HG03139 (cell line): ENCODE measurements at regions not wholly inside any gene's neighbourhood (a gene's known extent, or its start where the extent isn't known, plus 50 kb on each side); places are given as distances from the start of the nearest gene placed in this dataset.

Experiments used
- ATAC-seq: cut with Tn5 transposase; IDR thresholded peaks from one replicate; pipeline ENCODE4 v1.9.1; 2021; ENCODE audit not compliant: unreplicated experiment

DNA sequence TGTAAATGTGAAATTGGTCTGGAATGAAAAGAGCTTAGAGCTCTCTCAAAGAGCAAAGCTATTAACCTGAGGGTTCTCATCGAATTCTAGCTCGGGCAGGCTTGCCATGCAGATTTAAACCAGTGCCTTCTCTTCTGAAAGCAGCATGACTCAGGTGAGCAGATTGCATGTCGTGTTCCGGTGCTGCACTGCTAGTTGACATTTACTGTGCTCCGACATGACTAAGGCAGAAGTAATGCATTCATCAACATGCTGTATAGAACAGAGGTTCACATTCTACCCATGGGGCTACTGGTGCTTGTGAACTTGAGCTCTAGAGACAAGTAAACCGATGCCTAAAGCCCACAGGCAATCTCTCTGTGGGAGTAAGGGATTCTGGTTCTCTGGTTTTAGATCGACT, 947.7 kb downstream of the EFNB2 start:
- ATAC-seq: no peak

DNA sequence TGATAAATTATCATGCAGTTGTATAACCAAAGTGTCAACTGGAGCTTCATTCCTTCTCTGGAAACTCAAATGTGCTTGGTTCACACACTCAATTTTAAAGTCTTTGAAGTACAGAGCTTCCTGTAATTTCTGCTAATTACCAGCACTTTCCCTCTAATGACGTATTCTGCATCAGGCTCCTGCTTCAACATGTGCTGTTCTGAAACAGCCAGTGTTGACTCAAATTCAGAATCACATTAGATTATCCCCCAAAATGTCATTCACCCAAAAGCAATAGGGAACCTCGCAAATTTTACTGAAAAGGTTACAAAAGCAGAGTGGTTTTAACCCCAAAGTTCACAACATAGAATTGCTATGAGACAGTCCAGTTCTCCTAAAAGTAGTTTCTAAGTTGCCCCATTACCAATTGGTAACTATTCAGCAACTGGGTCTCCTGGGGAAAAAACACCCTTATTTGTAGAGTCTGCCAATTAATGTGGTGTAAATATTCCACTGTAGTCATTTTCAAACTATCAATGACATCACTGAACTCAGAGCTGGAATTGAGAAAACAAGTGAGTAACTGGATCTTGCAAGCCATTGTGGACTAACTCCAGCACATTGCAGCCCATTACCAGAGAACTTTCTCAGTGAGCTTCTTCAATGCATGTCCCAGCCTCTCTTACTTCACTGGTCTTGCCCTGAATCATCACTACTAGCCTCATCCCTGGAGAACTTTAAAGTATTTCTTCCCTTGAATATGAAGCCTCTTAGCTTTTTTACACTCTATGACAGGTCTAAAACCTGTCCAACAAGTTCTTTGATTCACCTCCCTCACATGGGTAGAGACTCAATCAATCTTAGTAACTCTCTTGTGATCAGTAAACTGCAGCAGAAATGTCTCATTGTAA, 955.4 kb downstream of the EFNB2 start:
- ATAC-seq: no peak

DNA sequence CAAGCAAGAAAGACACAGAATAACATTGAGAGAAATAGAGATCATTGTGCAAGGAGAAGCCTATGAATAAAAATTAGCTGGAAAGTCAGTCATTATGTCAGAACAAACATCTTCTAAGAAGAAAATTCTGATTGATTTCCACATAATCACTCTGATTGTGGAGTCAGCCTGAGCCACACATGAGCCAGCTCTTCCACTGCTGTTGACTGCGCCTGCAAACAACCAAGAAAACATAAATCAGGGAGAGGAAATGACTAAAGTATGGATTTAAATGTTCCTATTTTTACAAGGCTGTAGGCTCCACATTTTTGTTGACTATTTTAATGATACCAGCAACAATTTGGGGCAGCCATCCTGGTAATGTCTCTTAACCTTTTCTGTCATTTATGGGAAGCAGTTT, 962.3 kb downstream of the EFNB2 start:
- no peak for ATAC-seq

DNA sequence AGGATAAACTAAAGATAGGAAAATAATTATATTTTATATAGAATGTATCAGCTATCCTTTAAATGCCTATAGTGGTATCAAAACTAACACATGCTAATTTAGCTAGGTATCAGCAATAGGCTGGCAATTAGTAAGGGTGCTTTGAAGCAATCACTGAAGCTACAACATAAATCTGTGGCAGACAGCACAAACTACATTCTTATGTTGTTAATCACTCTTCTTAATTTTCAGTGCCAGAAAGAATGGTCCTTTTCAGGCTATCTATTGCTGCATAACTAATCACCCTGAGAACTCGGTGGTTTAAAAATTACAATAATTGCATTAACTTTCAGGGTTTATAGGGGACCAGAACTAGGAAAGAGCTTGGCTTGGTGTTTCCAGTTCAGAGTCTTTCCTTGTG, 963.1 kb downstream of the EFNB2 start:
- ATAC-seq: no peak

DNA sequence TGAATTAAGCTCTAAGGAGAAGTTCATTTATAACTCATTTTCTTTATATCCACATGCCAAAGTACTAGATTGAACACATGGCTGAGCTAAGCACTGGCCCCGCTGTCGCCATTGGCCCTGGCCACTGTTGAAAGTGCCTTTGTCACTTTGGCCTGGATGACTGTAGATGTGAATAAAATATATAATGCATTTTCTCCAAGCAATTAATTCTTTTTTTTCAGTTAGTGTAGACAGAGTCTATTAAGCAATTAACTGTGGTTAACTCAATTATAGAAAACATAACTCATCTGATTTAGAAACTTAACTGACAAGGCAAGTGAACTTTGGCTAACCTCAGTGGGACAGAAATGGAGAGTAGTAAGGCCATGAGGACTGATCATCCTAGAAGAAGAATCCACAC, 965.6 kb downstream of the EFNB2 start:
- ATAC-seq: no peak

DNA sequence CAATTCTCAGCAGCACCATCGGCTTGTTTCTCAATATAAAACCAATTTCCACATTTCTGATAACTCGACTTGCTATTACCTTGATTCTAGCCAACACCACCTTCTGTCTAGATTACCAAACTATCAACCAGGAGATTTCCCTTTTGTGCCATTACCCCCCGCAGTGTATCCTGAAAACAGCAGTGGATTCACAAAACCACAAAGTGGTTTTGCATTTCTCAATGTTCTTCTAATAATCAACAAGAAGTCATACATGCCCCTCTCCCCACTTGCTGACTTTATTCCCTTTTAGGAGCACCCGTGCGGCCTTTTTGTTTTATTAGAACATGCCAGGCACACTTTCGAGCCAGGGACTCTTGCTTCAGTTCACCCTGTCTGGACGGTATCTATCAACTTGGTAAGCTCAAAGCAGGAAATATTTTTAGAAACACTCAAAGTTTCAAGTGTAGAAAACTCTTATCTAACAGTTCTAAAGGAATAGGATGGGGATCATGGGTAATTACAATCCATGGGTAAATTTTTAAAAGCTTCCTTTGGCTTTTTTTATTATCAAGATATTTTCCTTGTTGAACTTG, 967.4 kb downstream of the EFNB2 start:
- no peak for ATAC-seq

DNA sequence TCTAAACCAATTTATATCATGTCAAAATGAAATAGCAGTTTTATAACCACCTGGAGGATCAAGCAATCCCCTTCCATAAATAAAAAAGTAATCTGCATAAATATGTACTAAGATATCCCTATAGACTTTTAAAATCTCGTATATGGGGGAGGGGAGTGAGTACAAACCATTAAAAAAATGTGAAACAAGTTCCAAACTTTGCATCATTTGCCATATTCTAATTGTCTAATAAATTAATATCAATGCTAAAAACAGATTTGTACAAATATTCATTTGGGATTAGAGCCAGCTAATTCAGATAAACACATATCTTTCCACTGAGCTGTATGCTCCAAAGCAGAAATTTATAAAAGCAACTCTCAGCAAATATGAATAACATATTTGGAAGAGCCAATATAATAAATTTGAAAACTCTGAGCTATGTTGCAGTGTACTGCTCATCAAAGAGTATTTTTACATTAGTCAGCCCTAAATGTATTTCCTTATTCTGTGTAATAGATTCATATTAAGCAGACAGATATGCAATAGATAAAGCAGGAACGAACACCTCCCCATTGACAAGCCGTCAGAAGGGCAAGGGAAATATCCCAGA, 970.2 kb downstream of the EFNB2 start:
- no peak for ATAC-seq

DNA sequence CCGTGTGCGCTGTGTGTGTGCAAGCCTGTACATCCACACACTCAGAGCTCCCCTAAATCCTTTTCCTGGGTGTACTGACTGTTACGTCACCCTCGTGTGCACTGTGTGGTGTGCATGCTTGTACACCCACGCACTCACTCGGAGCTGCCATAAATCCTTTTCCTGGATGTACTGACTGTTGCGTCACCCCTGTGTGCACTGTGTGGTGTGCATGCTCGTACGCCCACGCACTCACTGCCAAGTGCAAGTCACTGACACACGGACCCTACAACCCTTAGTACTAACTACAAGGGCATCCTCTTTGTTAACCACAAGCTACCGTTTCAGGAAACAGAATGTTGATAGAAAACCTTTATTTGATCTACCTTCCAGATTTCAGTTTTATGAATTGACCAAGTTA, 983.4 kb downstream of the EFNB2 start:
- ATAC-seq: no peak

DNA sequence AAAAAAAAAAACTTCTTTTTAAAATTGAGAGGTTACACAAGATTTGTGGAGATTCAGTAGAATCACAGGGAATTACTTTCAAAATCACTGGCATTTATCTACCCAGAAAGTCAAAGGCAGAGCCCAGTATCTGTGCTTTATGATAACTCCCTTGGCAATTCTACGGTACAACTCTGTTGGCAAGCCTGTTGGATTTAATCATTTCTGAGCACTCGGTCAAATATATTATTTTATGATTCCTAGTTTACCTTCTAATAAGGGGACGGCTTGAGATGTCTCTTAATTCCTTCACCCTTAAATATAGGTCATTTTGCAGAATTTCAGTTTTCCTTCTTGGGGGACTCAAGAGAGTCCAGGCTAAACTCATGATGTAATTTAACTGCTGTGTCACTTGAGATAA, 987.6 kb downstream of the EFNB2 start:
- no peak for ATAC-seq

DNA sequence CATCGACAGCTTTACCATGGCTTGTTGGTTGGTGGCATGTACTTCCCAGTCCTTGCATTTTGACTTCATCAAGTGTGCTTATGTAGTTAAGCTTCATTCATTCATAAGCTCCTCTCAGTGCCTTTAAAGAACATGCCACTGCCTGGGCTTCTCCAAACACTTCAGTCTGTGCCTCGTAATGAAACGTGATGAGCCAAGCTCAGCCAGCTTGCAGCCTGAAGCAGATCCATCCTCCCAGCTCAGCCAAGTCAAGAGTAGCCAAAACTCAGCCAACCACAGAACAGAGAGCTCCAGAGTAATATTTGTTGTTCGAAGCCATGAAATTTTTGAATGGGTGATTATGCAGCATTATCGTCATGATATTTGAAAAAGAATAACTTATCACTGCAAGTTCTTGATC, 989.7 kb downstream of the EFNB2 start:
- no peak for ATAC-seq

DNA sequence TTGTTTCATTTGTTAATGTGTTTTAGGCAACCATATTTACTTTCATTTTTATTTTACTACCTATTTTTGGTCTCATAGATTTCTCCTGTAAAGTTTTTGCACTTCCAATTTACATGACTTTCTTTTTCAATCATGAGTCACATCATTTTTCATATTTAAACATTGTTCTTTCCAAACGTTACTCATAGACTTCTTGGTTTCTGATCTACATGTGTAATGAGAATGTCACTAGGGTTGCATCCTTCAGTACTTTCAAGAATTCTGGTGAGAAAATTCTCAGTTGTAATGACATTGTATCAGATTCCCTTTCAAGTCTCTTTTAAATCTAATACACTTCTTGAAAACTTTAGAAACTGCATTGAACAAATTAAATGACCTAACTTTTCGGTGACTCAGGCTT, 991.7 kb downstream of the EFNB2 start:
- no peak for ATAC-seq

DNA sequence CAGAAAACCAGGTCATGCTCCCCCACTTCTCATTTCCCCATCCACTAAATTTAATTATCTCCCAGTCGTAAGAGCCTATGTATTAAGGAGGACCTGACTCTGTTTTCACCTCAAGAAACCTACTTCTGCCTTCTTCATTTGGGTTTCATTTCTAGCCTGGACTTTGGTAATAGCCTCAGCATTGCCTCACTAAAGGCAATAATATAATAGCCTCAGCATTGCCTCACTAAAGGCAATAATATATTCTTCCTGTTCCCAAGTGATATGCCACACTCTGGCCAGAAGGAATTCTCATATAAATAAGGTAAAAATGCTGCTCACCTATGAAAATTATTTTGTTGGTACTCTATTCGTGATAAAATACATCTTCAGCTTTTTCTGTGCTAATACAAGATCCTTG, 993.9 kb downstream of the EFNB2 start:
- no peak for ATAC-seq

DNA sequence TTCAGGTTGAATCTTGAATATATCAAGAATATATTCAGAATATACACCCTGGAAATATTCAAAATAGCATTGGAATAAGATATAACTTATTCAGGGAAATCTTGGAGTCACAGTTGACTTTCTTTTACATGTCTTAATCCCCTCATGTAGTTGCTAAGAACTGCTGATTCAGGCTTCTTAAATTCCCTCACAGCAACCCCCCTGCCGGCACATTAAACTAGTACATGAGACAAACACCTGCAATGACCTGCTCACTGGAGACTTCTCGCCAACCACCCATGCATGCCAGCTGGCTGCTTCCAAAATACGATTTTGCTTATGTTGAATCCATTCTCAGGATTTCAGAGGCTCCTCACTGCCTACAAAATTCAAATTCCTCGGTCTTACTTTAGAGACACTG, 997.1 kb downstream of the EFNB2 start:
- no peak for ATAC-seq

DNA sequence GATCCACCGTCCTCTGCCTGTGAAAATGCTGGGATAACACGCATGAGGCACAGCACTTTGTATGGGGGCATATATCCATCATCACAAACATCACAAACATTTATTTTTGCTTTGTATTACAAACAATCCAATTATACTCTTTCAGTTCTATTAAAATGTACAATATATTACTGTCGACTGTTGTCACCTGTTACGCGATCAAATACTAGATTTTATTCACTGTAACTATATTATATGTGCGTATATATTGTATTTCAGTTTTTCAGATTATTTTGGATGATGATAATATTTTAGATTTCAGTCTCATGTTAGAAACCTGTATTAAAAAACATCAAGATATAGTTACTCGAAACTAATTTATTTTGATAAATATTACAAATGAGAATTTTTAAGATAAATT, 998.3 kb downstream of the EFNB2 start:
- no peak for ATAC-seq

DNA sequence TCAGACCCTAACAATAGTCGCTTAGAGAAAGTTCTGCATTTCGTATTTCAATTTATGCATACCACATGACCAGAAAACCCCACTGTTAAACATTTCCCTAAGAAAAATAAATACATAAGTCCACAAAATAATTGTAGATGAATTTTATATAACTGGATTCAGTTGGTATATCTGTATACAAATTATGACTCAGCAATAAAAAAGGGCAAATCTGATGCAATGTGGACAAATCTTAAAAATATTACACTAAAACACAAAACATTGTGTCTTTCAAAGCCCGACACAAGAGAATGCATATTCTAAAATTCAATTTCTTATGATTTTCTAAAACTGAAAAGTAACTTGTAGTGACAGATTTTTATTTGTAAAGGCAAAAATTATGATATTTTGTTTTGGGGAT, 1005.0 kb downstream of the EFNB2 start:
- ATAC-seq: no peak

DNA sequence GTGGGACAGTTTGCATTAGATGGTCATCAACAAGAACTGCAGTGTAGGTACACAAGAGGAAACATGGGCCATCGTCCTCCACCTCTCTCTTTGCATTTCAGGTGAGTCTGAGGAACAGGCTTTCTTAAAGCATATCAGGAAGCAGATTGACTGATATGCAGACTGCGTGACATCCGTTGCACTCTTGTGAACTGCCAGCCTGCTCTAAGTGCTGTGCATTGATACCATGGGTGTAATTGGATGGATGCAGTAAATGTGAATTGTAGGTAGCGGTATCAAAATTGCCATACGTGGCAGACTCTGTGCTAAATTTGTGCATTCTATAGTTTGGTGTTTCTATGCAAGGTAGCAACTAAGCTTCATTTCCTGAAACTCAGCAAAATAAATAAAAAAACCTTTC, 1008.3 kb downstream of the EFNB2 start:
- no peak for ATAC-seq

DNA sequence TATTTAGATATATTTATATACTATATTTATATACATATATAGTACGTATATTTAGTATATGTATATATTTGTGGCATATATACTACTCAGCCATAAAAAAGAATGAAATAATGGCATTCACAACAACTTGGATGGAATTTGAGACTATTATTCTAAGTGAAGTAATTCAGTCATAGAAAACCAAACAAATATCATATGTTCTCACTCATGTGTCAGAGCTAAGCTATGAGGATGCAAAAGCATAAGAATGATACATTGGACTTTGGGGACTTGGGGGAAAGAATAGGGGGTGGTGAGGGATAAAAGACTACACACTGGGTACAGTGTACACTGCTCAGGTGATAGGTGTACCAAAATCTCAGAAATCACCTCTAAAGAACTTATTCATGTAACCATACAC, 1015.7 kb downstream of the EFNB2 start:
- ATAC-seq: no peak

DNA sequence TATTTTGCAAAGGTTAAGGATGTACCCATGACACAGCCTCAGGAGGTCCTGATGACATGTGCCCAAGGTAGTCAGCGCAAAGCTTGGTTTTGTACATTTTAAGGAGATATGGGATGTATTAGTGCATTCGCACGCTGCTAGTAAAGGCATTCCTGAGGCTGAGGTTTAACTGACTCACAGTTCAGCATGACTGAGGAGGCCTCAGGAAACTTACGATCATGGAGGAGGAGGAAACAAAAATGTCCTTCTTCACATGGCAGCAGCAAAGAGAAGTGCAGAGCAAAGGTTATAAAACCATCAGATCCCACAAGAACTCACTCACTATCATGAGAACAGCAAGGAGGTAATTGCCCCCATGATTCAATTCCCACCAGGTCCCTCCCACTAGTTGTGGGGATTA, 1017.4 kb downstream of the EFNB2 start:
- ATAC-seq: no peak

DNA sequence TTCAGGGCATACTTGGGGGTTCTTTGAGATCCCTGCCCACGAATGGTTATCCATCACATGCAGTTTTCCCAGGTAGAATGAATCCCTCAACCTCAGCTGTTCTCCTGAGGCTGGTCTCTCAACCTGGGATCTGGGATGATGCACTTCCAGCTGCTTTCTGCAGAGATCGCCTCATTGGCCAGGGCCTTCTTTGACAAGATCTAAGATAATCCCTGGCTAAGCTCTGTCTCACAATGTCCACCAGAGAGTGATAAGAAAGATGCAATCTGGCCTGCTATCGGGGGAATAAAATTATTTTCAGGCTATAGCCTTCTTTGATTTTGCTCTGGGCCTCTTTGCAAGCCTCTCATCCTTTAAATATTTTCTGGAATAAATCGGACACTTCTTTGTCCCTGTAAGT, 1021.1 kb downstream of the EFNB2 start:
- ATAC-seq: no peak

DNA sequence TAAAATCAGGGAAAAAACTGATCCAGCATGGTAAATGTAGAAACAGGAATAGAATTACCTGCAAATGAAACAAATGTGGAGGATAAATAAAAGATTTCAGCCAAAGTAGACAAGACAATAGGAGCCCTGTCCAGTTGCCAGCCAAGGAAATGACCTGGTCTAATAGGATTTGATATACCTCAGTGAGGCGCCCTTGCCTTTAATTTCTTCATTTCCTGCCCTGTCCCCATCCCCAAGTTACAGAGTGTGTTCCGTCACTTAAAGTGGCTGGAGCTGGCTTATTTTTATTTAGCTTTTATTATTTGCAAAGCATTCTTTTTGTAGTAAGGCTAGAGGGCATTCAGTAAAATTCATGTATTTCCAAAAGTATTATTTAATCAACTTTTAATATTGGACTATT, 1022.0 kb downstream of the EFNB2 start:
- no peak for ATAC-seq

DNA sequence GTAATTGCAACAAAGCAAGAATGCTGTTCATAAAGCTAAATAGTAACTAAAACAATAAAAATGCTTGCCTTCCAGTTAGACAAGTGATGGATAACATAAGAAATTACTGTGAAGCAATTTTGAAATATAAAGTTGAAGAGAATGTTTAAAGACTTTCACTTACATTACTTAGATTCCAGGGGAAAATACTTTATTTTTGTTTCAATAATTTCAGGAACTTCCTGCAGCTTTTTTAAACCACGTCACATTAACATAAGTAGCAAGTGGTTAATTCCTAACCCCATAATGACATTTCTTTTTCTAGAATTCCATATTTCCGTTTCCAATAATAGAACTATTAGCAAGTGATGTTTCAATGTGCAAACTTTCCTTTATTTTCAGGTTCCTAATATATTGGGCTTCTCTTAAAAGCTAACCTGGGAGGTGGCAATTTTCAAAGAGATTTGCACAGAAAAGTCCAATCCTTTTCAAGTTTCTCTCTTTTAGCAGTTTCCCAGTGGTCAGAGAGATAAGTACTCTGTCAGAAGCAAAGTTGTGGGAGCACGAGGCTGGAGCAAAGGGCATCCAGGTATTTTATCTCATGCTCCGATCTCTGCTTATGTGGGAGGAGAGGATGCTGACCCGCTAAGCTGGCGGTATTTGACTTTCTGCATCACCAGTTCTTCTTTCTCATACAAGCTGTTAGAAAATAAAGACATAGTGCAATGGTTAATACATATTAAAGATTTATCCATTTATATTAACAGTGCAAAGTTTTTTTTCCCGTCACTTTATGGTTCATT, 1025.3 kb downstream of the EFNB2 start:
- no peak for ATAC-seq

DNA sequence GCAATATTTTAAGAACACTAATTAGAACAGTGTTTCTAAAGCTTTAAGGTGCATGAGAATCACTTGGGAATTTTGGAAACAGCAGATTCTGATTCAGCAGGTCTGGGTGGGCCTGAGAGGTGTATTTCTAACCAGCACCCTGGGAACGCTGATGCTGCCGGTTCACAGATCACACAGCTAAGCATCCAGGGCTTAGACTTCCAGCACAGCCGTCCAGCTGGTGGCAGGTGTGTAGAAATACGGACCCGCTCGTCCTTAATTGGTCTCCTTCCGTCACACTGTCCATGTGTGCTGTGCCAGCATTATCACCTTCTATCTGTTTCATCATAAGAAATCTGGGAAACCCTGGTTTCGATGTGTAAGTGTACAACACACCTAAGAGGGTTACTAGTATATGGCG, 1029.0 kb downstream of the EFNB2 start:
- ATAC-seq: no peak
